ENCODE measurements at regions not wholly inside any gene's neighbourhood (a gene's known extent, or its start where the extent isn't known, plus 50 kb on each side); places are given as distances from the start of the nearest gene placed in this dataset.

DNA sequence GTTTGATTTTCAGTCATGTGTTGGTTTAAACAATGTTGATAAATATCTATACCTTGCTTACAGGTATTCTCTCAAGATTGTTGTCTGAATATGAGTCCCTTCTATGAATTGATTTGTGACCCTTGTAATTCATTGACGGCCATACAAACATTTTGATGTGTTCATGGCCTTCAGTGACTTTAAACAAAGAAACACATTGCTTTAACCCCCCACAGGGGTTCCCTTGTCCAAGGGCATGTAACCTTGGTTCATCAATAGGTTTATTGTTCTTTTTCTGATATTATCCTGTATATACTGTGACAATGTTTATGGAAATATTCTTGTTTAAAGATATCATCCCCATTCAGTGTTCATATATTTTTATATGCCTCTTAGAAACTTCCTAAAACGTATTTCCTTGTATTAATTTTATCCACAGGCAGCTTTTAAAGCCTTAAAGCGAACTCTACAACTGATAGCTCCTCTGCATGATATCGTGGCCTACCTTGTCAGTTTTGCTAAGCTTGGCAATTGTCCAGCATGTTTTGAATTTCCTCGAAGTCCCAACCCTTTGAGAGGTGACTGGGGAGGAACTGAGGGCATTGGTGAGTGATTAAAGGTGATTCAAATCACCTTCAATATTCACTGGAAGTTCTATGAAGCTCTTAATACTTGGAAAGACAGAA lies 87.0 kb downstream of the CD164 start:
- DNase-seq = no peak

GRCh38 chr6:109292983-109293586 lies 89.2 kb downstream of the CD164 start:
- no peak for DNase-seq

DNA sequence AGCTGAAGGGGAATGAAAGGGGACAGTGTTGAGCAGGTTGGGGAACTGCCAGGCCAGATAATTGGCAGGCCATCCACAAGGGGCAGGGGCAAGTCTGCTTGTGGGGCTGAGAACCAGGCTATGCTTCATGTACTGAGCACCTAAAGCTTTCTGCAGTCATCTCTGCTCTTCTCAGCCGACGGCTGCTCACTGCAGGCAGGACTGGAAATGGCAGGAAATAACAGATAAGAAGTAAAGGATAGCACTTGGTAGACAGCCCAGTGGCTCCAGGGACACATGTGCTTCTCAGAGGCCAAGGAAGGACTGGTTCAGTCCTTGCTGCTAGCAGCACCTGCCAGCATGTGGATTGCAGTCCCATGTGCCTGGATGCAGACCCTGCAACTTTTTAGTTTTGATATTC lies 89.8 kb downstream of the CD164 start:
- no peak for DNase-seq

- no peak for DNase-seq
These were observed 90.4 kb downstream of the CD164 start for GRCh38 chr6:109291902-109292301.

GRCh38 chr6:109290143-109290931 lies 91.9 kb downstream of the CD164 start:
- no peak for DNase-seq

DNA sequence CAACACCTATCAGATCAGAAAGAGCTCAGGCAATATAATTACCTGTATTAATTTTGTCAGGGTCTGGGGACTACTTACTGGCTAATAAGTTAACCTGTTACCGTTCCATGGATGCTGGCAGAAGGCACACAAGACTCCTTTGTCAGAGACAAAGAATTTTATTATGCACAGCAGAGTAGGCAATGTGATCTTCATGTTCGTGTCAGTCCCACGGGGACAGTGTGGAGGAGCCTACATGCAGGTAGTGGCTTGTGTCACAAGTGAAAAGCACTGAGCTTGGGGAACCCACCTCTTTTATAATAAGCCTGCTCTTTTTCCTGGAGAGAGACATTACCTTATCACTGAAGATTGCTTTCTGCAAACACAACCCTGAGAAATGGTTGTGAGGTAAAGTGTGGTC lies 96.9 kb downstream of the CD164 start:
- no peak for DNase-seq

DNA sequence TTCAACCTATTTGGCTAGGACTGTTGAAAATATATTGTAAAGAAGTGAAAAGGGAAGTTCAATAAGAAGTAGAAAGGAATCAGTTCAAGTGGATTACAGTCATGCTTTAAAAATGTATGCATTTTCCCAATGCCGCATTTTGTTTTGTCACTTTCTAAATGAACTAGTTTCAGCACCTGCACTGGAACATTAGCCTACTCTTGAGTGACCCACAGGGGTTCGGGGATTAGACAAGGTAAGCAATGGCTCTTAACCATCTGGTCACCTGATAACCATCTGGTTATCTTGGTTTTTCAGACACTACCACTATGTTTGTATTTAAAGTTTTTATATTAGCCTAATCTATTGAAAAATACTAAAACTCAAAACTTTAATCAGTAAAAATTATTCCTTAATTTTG lies 97.6 kb downstream of the CD164 start:
- DNase-seq = no peak

GRCh38 chr6:109282756-109283155 lies 99.5 kb downstream of the CD164 start:
- no peak for DNase-seq

GRCh38 chr6:109279628-109280027 lies 102.6 kb downstream of the CD164 start:
- no peak for DNase-seq

DNA sequence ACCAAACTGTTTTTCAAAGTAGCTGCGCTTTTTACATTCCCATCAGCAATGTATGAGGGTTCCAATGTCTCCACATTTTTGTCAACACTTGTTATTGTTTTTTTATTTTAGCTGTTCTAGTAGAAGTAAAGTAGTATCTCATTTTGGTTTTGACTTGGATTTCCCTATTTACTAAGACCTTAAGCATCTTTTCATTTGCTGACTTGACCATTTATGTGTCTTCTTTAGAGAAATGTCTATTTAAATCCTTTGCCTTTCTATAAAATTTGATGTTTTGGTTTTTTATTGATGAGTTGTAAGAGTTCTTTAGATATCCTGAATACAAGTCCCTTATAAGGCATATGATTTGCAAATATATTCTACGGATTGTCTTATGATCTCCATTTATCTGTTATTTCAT lies 110.6 kb downstream of the CD164 start:
- DNase-seq = no peak

DNA sequence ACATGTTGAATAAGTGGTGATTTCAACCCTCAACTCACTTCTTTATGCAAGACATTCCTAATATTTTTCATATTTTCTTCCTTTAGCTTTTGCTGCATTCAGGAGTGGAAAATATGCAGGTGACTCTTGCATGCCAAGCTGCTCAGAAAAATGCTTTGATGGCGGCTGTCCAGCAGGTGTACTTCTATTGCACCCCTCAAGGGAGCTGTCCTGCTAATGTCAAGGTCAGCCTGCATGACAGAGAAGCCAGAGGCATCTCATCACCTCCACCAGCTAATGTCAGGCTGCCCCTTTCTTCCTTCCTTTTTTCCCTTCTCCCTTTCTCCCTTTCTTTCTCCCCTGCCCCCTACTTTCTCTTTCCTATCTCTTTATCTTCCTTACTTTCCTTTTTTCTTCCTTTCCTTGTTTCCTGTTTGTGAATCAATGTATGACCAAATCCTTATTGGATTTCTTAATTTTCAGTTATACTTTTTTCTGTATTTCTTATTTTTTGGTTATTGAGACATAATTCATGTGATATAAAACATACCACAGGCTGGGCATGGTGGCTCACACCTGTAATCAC lies 112.2 kb downstream of the CD164 start:
- DNase-seq = no peak

- DNase-seq = no peak
These were observed 113.2 kb downstream of the CD164 start for GRCh38 chr6:109269057-109269456.

DNA sequence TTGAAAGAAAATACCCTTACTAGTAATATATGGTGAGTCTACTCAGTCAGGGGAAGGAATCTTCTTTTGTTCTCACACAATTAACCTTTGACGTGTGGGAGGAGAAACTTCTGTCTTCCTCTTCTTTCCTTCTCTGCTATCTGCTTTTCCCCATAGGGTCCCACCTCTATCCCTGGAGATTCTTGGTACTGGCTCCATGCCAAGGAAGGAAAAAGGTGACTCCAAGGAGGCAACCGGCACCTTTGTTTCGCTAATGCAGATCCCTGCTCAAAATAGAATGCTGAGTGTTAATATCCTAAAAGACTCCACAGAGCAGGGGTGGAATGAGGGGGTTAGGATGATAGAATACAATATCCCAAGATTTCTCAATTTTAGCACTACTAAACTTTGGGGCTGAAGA lies 116.7 kb downstream of the CD164 start:
- no peak for DNase-seq

- DNase-seq = no peak
These were observed 118.2 kb downstream of the CD164 start for GRCh38 chr6:109263873-109264700.

DNA sequence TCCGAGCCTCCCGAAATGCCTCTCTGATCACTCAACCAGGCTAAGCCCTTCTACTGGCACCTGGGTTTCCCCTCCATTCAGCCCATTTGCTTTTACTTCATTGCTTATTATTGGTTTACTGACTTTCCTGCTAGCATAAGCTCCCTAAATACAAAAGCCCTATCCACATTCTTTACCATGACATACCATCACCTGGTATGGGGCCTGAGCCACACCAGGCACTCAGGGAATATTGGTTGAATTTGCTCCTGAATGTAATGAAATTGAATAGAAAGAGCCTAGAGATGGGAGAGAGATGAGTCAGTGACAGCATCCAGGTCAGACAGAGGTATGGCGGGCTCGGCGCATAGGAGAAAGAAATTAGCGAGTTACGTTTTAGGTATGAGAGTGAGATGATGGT lies 120.0 kb downstream of the CD164 start:
- no peak for DNase-seq

DNA sequence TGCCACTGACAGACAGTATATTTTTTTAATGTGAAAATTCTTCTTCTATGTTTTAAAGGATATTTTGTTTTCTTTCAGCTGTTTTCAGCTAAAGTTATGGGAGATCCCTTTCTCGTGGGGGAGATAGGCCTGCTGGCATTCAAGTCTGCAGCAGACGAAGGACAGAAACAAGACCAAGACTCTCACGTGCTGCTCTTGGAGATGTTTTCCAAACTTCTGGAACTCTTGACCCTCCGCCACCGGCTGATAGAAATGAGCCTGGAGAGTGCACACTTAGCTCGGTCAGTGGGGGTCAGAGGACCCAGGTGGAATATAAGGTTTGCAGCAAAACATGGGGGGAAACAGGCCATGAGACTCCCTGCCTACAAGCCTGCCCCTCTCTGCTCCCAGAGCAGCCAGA lies 120.5 kb downstream of the CD164 start:
- no peak for DNase-seq

GRCh38 chr6:109260701-109261100 lies 121.6 kb downstream of the CD164 start:
- DNase-seq = no peak

- DNase-seq = no peak
These were observed 122.1 kb downstream of the CD164 start for GRCh38 chr6:109260126-109260525.

DNA sequence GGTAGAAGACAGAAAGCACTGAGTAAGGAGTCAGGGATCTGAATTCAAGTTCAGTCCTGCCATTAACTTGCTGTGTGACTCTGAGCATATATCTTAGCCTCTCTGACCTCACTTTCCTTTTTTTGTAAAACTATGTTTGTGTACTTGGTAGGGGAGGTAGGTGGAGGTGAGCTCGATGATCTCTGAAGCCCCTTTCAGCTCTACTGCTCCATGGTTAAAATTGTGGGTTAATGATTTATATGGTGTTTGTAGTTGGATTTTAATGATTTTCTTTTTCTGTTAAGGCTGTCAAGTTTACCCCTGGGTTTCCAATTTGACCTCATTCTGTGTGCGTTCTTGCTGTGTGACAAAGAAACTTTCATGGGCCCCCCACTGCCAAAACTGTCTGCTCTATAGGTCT lies 124.1 kb downstream of the CD164 start:
- DNase-seq = no peak

GRCh38 chr6:109257494-109257893 lies 124.8 kb downstream of the CD164 start:
- no peak for DNase-seq

DNA sequence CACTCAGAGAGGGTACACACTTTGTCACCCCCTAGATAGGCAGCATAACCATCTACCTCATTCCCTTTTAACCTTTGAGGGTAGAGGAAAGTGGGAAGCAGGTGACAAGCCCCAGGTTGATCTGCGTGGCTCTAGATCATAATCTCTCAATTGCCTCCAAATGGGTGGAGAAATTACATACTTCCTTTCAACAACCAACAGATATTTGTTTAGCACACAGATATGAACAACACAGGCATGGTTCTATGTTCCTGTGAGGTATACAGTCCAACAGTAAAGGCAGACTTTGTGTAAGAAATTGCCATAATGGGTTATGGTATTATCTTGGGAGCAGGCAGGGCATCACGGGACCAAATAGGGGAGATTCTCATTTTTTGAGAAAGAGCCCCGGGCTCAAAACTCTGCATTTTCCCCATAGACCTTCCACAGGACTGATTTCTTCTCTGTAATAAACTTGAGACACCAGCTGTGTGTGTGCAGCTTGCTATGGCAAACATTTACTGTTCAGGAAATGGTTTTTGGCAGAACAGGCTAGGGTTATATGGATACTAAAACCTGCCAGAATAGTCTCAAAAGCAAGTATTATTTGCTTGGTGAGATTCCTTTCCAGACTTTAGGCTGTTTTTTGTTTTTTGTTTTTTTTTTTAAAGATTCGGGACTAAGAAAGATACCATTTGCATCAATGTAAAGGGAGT lies 126.2 kb downstream of the CD164 start:
- DNase-seq = no peak

DNA sequence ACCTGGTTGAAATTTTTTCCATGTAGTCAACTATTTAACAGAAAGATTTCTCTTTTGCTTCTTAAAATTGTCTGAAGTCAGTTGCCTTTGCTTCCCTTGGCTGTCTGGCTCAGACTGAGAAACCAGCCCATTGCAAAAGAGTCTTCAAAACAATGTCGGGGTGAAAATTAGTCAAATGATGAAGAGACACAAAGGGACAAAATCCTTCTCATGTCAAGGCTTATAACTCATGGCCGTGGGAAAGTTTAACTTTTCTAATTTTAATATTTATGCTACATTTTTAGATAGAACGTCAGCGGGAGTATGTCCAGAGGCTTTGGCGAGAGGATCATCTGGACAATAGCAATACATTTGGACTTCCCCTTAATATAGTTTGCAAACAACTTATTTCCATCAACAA lies 127.2 kb downstream of the CD164 start:
- DNase-seq = no peak
